ENCODE measurements at regions not wholly inside any gene's neighbourhood (a gene's known extent, or its start where the extent isn't known, plus 50 kb on each side); places are given as distances from the start of the nearest gene placed in this dataset.
A peak's percentile ranks its signal among the peaks of the same experiment; 100 is the strongest.

DNA sequence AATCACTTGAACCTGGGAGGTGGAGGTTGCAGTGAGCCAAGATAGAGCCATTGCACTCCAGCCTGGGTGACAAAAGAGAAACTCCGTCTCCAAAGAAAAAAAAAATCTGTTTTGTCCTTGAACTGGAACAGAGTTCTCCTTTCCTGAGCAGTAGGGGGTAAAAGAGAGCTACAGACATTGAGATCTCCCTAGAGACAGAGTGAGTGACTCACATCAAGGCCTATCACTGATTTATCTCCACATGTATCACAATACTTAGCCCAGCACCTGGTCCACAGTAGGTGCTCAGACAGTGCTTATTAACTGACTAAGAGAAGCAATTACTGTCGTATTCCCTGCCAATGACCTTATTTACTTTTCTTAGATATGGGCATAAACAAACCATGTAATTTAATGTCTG lies 354.1 kb upstream of the C1orf87 start:
- H3K27ac ChIP-seq (ENCODE audit: low read depth, low read length), result no peak overlapping the region
- H3K9me3 ChIP-seq (ENCODE audit: control insufficient read depth, insufficient read depth, low read length), result no peaks in the 10 kb centered on the region
- H3K4me3 ChIP-seq (ENCODE audit: low read depth, low read length), result no peak overlapping the region
- ChIA-PET POLR2A (no interaction called here), CTCF (no interaction called here)
- no peak for DNase-seq (ENCODE audit: low read depth, low spot score)
- no peaks in the 10 kb centered on the region for H3K27me3 ChIP-seq (ENCODE audit: control insufficient read depth, insufficient read depth, low read length)
- no peak for TF ChIP-seq CTCF (IDR thresholded peaks at IDR 0.05; ENCODE audit: low read depth, low read length)

GRCh38 chr1:60427194-60427593 lies 353.6 kb upstream of the C1orf87 start:
- H3K9me3 ChIP-seq (ENCODE audit: control insufficient read depth, insufficient read depth, low read length), result no peaks in the 10 kb centered on the region
- CTCF ChIA-PET, result no interaction called here
- no peak for DNase-seq (ENCODE audit: low read depth, low spot score)
- H3K27me3 ChIP-seq (ENCODE audit: control insufficient read depth, insufficient read depth, low read length), result no peaks in the 10 kb centered on the region
- POLR2A ChIA-PET, result no interaction called here
- no peak for TF ChIP-seq CTCF (IDR thresholded peaks at IDR 0.05; ENCODE audit: low read depth, low read length)
- no peak overlapping the region for H3K27ac ChIP-seq (ENCODE audit: low read depth, low read length)
- H3K4me3 ChIP-seq (ENCODE audit: low read depth, low read length), result no peak overlapping the region

DNA sequence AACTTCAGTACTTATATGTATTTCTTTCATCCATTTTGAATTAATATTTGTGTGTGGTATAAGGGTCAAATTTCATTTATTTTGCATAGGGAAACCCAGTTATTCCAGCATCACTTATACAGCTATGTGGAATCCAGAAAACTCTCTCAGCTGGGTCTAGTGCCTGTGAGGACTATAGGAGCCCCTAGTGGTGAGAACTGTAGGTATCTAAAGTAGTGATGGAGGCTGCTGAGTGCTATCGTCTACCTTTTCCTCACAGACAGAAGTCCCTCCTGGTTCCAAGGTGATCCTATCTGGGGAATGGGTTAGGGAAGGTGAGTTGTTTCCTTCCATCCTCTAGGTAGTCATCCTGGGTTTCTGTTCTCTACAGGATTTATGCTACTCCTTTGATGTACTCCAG lies 352.0 kb upstream of the C1orf87 start:
- POLR2A ChIA-PET, result no interaction called here
- Histone ChIP-seq H3K9me3 (ENCODE audit: control insufficient read depth, insufficient read depth, low read length) (no peaks in the 10 kb centered on the region), H3K27me3 (ENCODE audit: control insufficient read depth, insufficient read depth, low read length) (no peaks in the 10 kb centered on the region), H3K27ac (ENCODE audit: low read depth, low read length) (no peak overlapping the region), H3K4me3 (ENCODE audit: low read depth, low read length) (no peak overlapping the region)
- DNase-seq (ENCODE audit: low read depth, low spot score), result no peak
- CTCF ChIA-PET, result interaction anchor here (0.6 kb wide), 1 partner anchor 11 kb away, joined by 6 read pairs; no protein-coding TSS in a partner anchor
- TF ChIP-seq CTCF (IDR thresholded peaks at IDR 0.05; ENCODE audit: low read depth, low read length), result peak; percentile 42

GRCh38 chr1:60423146-60423780 lies 349.7 kb upstream of the C1orf87 start:
- TF ChIP-seq CTCF (IDR thresholded peaks at IDR 0.05; ENCODE audit: low read depth, low read length), result no peak
- Histone ChIP-seq H3K4me3 (ENCODE audit: low read depth, low read length) (no peak overlapping the region), H3K27ac (ENCODE audit: low read depth, low read length) (no peak overlapping the region), H3K9me3 (ENCODE audit: control insufficient read depth, insufficient read depth, low read length) (no peaks in the 10 kb centered on the region), H3K27me3 (ENCODE audit: control insufficient read depth, insufficient read depth, low read length) (no peaks in the 10 kb centered on the region)
- DNase-seq (ENCODE audit: low read depth, low spot score), result no peak
- ChIA-PET CTCF (no interaction called here), POLR2A (no interaction called here)

GRCh38 chr1:60421965-60422364 lies 348.4 kb upstream of the C1orf87 start:
- Histone ChIP-seq H3K27ac (ENCODE audit: low read depth, low read length) (no peak overlapping the region), H3K27me3 (ENCODE audit: control insufficient read depth, insufficient read depth, low read length) (no peaks in the 10 kb centered on the region), H3K9me3 (ENCODE audit: control insufficient read depth, insufficient read depth, low read length) (no peaks in the 10 kb centered on the region), H3K4me3 (ENCODE audit: low read depth, low read length) (no peak overlapping the region)
- ChIA-PET POLR2A (no interaction called here), CTCF (no interaction called here)
- no peak for DNase-seq (ENCODE audit: low read depth, low spot score)
- no peak for TF ChIP-seq CTCF (IDR thresholded peaks at IDR 0.05; ENCODE audit: low read depth, low read length)
